GM21619 (cell line): ENCODE measurements at regions not wholly inside any gene's neighbourhood (a gene's known extent, or its start where the extent isn't known, plus 50 kb on each side); places are given as distances from the start of the nearest gene placed in this dataset.

Experiments
- ATAC-seq: cut with Tn5 transposase; IDR thresholded peaks from one replicate; pipeline ENCODE4 v1.9.1; 2021; ENCODE audit not compliant: unreplicated experiment

GRCh38 chr2:60002183-60002867 lies 551.1 kb downstream of the BCL11A start:
- no peak for ATAC-seq

DNA sequence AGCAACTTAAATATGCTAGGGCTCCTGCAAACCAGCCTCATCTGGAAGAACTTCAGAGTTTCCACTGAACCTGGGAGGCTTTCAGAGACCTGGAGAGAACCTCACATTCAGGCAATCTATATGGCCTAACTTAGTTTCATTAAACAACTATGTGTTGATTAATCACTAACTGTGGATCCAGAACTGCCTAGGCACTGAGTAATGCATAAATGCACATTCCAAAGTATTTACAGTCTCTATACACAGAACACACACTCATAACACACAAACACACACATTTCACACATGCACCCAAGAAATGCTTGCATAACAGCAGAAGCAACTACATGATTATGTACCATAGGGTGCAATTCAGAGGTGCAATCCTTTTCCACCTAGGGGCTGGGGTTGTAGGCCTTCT lies 552.8 kb downstream of the BCL11A start:
- no peak for ATAC-seq

DNA sequence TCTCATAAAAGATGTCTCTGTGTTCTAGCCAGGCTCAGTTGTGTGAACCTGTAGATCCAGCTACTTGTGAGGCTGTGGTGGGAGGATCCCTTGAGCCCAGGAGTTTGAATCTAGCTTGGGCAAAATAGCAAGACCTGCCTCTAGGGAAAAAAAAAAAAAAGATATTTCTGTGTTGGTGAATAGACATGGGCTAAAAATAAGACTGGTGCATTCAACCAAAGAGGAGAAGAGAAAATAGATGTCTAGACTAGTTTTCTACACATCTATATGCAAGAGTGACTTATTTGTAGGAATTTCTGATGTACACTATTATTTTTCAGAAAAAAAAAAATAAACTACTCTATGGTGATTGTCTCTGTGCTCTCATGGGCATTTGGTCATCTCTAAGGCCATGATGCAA lies 555.1 kb downstream of the BCL11A start:
- ATAC-seq, result no peak

GRCh38 chr2:59997371-59997770 lies 556.1 kb downstream of the BCL11A start:
- ATAC-seq, result no peak

DNA sequence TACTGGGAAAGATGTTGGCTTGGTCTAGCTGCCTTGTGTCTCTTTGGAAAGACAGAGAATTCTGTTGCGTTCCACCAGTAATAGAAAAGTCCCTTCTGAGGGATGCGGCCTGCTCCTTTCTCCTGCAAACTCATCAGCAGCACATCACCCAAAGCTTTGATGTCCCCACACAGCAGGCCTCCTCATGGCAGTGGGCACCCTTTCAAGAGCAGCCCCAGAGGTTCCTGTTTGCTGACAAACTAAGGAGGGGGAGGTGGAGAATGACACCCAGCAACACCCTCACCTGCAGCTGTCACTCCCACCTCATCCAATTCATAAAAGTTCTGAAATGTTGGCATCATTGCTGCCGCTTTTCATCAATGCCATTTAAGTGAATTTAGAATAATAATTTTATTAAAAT lies 556.6 kb downstream of the BCL11A start:
- ATAC-seq, result no peak

DNA sequence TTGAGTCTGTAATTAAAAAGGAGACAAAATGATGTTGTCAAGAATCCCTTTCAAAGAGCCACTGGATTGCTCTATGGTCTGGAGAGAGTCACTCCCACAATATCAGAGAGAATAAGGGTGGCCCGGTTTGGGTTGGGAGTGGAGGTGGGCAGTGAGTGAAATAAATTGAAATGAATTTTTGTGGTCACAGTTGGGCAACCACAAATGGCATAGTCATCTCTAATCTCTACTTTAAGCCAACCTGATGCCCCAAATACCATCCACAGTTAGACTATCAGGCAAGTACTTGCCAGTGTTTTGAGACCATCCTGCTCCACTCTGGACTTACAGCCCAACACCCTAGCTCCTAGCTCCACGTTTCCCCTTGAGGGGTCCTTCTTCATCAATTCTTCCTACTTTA lies 559.7 kb downstream of the BCL11A start:
- ATAC-seq, result no peak

DNA sequence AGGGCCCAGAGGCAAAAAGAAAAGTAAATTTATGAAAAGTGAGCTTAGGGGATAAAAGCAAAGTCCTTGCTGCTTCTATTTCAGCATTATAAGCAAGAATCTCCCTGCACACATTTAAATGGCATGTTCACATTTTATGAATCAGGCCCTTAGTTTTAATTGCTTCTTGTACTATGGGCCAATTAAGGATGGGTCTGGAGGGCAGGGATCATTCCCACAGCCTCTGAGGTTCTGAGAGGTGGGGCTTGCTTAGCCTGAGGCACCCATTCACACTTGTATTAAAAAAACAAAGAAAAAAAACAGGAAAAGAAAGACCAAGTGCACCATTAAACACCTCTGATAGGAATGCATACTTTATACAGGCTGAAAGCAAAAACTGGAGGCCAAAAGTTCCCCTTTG lies 565.1 kb downstream of the BCL11A start:
- no peak for ATAC-seq

- ATAC-seq, result no peak
Measured at GRCh38 chr2:59986511-59986910, 566.9 kb downstream of the BCL11A start.

- no peak for ATAC-seq
Measured at GRCh38 chr2:59985923-59986322, 567.5 kb downstream of the BCL11A start.

DNA sequence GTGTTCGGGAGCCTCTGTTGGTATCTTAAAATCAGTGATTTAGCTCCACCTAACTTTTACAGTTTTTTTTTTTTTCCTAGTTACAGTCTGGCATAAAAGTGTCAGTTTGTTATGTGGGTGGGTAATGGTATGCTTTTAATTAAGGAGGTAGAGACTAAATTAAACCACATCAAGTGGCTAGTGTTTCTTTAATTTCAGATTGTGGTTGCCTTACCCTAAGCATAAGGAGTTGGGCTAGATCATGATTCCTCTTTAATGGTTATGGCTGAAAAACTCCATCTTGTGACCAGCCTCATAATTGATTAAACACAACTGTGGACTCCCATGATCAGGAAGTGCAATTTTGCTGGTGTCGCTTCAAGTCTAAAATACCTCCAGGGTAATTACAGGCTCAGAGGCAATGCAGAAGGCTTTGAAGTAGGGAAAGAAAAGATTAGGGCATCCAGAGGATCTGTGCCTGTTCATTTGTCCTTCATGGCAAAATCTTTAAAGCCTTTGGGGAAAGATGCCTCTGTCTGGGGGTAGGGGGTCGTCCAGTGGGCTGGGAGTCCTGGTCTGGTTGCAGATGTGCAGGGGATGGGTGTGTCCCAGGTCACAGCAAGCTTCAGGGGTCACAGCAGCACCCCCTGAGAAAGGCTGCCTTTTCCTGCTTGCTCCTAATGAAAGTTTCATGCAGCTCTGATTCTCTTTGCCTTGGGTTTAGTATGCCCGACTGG lies 579.2 kb downstream of the BCL11A start:
- no peak for ATAC-seq

- ATAC-seq, result no peak
Measured at GRCh38 chr2:59969161-59969560, 584.3 kb downstream of the BCL11A start.

GRCh38 chr2:59968441-59968840 lies 585.0 kb downstream of the BCL11A start:
- ATAC-seq, result no peak

GRCh38 chr2:59967691-59968090 lies 585.8 kb downstream of the BCL11A start:
- no peak for ATAC-seq

- no peak for ATAC-seq
Measured at GRCh38 chr2:59963157-59963556, 590.3 kb downstream of the BCL11A start.

DNA sequence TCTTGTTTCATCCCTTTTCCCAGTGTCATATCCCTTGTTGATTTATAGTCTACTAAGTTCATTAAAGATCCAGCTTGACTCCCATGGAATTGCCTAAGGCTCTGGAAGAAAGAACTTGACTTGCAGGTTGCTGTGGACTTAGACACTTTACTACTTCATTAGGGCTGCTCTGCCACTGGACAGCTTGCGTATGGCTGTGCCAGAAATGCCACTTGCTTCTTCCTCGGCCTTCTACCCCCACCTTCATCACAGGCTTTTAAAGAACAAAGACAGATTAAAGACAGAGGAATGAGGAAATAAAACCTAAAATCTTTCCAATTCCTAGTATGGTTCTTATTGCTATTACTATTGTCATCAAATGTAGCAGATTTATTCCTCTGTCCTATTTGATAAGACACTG lies 591.7 kb downstream of the BCL11A start:
- ATAC-seq, result no peak

DNA sequence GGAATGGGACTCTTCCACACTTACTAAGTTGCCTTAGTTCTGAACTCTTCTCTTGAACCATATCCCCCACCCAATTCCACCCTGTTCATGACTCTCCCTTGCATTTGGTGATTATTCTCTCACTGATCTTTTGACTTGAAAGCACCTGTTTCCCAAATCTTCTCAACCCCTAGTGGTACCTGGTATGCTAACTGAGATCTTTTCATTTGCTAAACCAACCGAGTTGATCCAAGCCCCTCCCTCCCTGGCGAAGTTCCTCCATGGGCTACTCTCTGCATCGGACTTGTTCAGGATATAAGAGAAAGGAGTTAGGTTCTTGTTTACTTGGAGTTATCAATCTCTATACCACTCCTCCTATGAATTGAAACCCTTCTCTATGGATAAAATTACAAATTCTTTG lies 593.5 kb downstream of the BCL11A start:
- no peak for ATAC-seq

- ATAC-seq, result no peak
Measured at GRCh38 chr2:59957504-59957903, 596.0 kb downstream of the BCL11A start.

DNA sequence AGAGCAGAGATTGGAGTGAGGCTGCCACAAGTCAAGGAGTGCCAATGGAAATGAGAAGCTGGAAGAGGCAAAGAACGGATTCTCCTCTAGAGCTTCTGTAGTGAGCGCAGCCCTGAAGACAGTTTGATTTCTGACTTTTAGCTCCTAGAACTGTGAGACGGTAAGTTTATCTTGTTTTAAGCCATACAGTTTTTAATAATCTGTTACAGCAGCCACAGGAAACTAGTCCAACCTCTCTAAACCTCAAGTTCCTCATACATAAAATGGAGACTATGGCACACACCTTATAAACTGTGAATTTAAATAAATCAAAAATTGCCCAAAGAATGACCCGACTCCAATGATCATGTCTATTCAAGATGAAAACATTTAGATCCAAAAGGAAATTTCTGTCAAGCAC lies 596.5 kb downstream of the BCL11A start:
- ATAC-seq, result no peak

DNA sequence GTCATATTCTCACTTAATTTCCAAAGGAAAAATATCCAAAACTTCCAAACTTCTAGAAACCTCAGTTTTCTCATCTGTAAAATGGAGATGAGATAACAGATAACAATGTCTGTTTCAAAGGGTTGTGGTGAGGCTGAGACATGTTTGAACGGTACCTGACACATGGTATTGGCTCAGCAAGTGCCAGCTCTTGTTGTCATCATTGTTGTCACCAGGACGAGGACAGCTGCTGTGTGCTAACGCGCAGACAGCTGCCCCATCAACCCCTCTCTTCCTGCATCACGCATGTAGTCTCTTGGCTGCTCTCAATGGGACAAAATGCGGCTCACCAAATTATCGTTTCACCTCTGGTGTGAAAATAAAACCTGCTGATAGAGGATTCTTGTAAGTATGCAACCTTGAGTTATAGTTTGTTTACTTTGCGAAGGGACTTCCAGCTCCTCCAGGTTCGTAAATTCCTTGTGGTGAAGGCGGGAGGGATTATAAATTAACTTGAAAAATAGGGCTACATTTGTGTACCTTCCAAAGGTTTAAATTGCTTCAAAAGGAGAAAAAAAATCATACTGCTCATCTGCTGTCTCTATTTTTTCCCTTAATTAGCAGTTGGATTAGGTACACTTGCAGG lies 605.4 kb downstream of the BCL11A start:
- ATAC-seq, result no peak

- ATAC-seq, result no peak
Measured at GRCh38 chr2:59947209-59947608, 606.2 kb downstream of the BCL11A start.

DNA sequence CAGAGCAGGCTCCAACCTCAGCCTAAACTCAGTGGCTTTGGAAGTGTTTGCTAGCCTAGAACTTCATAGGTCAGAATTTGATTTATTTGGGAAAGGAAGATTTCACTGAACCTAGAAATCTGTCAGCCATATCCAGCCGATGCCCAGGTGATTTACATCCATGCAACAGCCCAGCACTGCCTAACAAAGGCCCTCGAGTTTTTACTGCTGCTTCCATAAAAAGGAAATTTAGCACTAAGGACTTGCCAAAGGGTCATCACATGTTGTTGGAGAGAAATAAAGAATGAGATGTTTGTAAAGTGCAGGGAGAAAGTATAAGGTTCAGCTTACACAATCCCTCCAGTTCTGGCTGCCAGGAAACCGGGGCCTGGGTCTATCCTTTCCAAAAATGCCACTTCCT lies 614.2 kb downstream of the BCL11A start:
- ATAC-seq, result no peak

DNA sequence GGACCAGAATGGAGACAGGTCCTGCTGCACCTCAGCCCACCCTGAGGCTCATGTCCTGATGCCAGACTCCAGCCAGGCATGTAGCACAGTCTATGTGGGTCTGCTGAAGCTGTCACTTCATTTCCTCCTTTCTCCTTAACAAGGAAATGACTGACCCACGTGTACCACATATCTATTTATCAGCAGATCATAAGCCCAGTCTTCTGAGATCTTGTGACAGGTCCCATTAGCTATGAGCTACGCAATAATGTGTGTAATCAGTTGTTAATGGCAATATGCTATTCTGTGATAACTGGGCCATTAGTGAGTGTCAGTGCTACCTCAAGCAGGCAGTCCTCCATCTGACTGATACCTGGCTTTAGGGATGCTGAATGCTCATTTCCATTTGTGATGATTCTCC lies 615.3 kb downstream of the BCL11A start:
- ATAC-seq, result no peak
